ENCODE measurements at regions not wholly inside any gene's neighbourhood (a gene's known extent, or its start where the extent isn't known, plus 50 kb on each side); places are given as distances from the start of the nearest gene placed in this dataset.

DNA sequence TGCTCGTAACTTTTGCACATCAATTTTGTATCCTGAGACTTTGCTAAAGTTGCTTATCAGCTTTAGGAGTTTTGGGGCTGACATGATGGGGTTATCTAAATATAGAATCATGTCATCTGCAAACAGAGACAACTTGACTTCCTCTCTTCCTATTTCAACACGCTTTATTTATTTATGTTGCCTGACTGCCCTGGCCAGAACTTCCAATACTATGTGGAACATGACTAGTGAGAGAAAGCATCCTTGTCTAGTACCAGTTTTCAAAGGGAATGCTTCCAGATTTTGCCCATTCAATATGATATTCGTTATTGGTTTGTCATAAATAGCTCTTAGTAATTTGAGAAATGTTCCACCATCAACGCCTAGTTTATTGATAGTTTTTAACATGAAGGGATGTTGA, 65.4 kb upstream of the CDH12 start:
- TF ChIP-seq, protein P1, sequence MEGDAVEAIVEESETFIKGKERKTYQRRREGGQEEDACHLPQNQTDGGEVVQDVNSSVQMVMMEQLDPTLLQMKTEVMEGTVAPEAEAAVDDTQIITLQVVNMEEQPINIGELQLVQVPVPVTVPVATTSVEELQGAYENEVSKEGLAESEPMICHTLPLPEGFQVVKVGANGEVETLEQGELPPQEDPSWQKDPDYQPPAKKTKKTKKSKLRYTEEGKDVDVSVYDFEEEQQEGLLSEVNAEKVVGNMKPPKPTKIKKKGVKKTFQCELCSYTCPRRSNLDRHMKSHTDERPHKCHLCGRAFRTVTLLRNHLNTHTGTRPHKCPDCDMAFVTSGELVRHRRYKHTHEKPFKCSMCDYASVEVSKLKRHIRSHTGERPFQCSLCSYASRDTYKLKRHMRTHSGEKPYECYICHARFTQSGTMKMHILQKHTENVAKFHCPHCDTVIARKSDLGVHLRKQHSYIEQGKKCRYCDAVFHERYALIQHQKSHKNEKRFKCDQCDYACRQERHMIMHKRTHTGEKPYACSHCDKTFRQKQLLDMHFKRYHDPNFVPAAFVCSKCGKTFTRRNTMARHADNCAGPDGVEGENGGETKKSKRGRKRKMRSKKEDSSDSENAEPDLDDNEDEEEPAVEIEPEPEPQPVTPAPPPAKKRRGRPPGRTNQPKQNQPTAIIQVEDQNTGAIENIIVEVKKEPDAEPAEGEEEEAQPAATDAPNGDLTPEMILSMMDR (IDR thresholded peaks at IDR 0.05), result no peak
- TF ChIP-seq ZFX (IDR thresholded peaks at IDR 0.05; ENCODE audit: borderline replicate concordance), result no peak

Measured in 22Rv1 (cell line).